ENCODE measurements at regions not wholly inside any gene's neighbourhood (a gene's known extent, or its start where the extent isn't known, plus 50 kb on each side); places are given as distances from the start of the nearest gene placed in this dataset.

- DNase-seq: no peak
Observed at GRCh38 chr3:159773706-159774105, 214.9 kb upstream of the IL12A start.

- no peak for DNase-seq
Observed at GRCh38 chr3:159775372-159775961, 213.2 kb upstream of the IL12A start.

GRCh38 chr3:159776779-159777178, 211.9 kb upstream of the IL12A start:
- DNase-seq: no peak

- no peak for DNase-seq
Observed at GRCh38 chr3:159779883-159780282, 208.8 kb upstream of the IL12A start.

- no peak for DNase-seq
Observed at GRCh38 chr3:159781867-159782266, 206.8 kb upstream of the IL12A start.

GRCh38 chr3:159782724-159783421, 205.8 kb upstream of the IL12A start:
- no peak for DNase-seq

- no peak for DNase-seq
Observed at GRCh38 chr3:159783780-159784742, 204.6 kb upstream of the IL12A start.

- DNase-seq: no peak
Observed at GRCh38 chr3:159785273-159785708, 203.3 kb upstream of the IL12A start.

GRCh38 chr3:159786489-159787177, 202.0 kb upstream of the IL12A start:
- no peak for DNase-seq

GRCh38 chr3:159787178-159787574, 201.5 kb upstream of the IL12A start:
- DNase-seq: no peak

GRCh38 chr3:159787794-159788205, 200.8 kb upstream of the IL12A start:
- no peak for DNase-seq

- DNase-seq: no peak
Observed at GRCh38 chr3:159788291-159788690, 200.3 kb upstream of the IL12A start.

- no peak for DNase-seq
Observed at GRCh38 chr3:159789017-159789416, 199.6 kb upstream of the IL12A start.

- DNase-seq: no peak
Observed at GRCh38 chr3:159789742-159790635, 198.6 kb upstream of the IL12A start.

GRCh38 chr3:159791336-159791735, 197.3 kb upstream of the IL12A start:
- no peak for DNase-seq

GRCh38 chr3:159792070-159792469, 196.6 kb upstream of the IL12A start:
- no peak for DNase-seq

GRCh38 chr3:159795042-159795441, 193.6 kb upstream of the IL12A start:
- no peak for DNase-seq

GRCh38 chr3:159795681-159796175, 192.9 kb upstream of the IL12A start:
- no peak for DNase-seq

GRCh38 chr3:159796226-159796625, 192.4 kb upstream of the IL12A start:
- DNase-seq: no peak

- no peak for DNase-seq
Observed at GRCh38 chr3:159796744-159797143, 191.9 kb upstream of the IL12A start.

GRCh38 chr3:159797771-159798170, 190.9 kb upstream of the IL12A start:
- no peak for DNase-seq

GRCh38 chr3:159798951-159799350, 189.7 kb upstream of the IL12A start:
- no peak for DNase-seq
